ENCODE measurements at regions not wholly inside any gene's neighbourhood (a gene's known extent, or its start where the extent isn't known, plus 50 kb on each side); places are given as distances from the start of the nearest gene placed in this dataset.
"Not testable (repeated sequence)": the region's sequence is repeated elsewhere in the genome, so short reads cannot be mapped to it uniquely, and the experiment has no call there.

DNA sequence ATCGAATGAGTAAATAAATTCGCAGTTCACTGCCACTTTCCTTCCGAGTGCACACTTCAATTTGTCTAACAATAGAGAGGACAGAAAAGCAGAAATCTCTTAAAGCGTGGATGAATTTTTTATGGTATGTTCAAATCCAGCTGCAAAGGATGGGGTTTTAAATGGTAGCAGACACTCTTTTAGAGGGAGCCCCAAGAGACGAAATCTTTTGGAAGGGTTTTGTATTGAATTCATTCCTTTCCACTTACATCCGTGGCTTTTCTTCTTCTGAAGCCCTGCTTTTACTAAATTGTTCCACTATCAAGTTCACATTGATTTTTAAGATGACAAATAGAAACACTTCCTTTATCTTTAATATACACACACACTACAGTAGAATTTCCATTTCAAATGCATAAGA, 680.7 kb downstream of the NR4A2 start:
- no peak for DNase-seq

DNA sequence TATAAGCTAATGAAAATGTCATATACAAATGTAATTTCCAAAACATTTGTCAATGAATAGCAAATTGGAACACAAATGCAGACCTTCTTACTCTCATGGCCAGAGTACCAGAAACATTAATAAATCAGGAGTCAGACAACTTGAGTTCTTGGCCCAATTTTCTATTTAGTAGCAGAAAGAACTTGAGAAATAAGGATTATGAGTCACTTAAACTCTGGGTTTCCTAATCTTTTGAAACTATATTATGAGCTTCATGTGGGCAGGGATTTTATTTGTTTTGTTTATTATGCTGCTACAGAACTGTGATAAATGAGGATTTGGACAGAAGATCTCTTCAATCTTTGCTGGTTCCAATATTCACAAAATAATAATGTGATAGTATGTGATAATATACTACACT, 686.7 kb downstream of the NR4A2 start:
- DNase-seq: no peak

DNA sequence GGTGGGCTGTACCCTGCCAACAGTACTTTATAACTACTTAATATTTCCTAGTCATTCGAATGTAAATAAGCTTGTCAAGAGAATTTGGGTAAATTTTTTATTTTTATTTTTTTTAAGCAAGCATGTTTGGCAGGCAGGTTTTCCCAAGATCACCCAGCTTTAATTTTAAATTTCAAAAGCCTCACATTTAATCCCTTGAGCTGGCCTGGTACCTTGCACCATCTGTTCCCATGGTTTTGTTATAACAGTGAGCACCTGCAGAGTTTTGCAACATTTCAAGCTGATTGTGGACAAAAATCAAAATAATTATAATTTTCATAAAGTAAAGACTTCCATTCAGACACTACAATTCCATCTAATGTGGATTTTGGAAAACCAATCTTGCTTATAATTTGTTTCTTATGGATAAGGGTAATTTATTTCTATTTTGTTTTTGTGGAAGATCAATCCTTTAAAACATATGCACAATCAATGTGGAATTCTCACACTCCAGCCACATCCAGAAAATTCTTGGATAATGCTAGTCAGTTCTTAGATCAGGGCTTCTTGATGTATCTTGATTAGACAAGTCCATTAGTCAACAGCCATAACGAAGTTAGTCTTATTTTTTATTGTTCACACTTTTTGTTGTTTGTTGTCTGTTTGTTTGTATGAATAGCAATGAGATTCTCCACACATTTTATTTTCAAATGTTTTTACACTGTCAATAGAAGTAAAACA, 689.3 kb downstream of the NR4A2 start:
- no peak for DNase-seq

DNA sequence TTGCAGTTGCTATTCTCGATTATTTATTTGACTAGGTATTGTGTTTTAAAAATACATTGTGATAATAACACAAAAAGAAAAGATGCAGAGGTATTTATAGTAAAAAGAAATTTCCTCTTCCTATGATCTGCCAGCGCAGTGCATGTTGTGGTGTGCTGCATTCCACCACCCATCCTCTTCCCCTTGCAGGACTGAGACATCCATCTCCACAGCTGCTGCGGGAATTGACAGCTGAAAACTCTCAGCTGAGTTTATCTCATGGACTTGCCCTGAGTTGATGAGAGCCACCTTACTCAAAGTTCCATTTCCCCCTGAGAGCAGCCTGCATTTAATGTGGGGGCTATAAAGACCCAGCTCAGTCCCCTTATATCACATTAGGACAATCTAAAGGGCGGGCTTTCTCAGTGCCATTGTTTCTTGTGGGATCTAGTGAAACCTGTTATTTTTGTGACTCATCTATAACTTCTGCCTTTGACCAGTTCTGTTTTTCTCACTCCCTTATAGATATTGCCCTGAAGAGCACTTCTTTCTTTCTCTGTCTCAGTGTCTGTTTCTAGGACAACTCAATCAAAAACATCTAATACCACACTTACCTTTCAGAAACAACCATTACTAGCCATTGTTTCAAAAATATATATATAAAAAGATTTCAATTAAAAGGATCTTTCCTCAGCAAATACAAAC, 698.5 kb downstream of the NR4A2 start:
- no peak for DNase-seq

DNA sequence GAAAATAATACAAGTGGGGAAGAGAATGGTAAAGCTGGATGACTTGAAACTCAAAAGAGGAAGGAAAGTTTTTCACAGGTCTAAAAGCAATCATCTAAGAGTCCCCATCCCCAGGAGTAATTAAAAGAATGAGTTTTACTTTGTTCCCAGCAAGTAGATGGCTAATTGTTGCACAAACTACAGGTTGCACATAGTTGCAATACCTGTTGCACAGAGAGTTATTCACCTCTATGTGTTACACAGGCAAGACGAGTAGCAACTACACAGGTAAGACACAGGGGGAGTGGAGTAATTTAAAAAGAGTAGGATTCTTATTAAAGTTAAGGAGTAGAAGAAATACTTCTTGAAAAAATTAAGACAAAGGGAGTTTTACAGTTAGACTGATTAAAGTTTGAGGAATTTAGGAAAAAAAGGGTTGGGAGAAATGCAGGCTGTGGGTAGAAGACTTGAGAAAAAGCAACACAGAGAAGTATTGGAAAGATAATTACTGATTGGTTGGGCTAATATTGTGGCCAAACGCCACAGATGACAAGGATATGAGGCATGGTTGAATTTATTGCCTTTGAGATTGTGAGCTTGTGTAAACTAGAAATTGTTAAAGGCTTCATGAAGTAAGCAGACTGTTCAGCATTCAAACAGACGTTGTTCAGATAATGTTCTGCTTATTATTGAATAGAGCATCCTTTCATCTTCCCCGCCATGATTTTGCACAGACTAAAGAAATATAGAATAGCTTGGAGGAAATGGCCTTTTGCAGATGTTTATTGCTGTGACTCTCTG, 699.3 kb downstream of the NR4A2 start:
- no peak for DNase-seq

DNA sequence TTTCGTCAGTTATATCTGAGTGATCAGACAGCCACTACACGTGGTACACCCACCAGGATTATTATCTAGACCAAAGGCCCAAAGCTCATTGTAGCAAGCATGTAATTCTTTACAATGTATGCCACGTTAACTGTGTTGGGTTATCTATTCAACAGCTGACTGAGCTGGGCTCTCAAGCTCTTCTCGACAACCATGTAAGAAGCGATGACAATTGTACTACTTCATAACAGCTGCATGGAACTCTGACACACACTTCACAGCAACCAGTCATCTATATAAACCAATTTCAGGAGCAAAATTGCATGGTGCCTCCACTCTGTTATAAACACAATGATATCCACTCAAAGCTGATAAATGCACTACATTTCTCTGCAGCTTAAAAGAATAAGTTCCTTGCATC, 701.8 kb downstream of the NR4A2 start:
- DNase-seq: no peak

DNA sequence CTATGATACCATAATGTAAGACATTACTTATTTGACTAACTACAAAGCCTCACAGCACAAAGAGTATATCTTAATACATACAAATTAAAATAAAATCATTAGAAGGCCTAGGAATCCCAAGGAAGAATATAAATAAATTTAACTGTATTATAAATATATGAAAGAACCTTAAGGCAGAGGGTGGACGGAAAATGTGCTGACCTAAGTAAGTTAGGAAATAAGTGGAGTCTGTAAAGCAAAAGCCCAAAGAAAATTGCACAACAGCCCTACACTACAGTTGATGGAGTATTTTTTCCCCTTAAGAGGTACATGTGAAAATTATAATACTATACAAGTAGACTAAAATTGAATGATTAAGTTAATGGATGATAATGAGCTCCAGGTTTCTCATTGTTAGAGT, 710.1 kb downstream of the NR4A2 start:
- DNase-seq: no peak

DNA sequence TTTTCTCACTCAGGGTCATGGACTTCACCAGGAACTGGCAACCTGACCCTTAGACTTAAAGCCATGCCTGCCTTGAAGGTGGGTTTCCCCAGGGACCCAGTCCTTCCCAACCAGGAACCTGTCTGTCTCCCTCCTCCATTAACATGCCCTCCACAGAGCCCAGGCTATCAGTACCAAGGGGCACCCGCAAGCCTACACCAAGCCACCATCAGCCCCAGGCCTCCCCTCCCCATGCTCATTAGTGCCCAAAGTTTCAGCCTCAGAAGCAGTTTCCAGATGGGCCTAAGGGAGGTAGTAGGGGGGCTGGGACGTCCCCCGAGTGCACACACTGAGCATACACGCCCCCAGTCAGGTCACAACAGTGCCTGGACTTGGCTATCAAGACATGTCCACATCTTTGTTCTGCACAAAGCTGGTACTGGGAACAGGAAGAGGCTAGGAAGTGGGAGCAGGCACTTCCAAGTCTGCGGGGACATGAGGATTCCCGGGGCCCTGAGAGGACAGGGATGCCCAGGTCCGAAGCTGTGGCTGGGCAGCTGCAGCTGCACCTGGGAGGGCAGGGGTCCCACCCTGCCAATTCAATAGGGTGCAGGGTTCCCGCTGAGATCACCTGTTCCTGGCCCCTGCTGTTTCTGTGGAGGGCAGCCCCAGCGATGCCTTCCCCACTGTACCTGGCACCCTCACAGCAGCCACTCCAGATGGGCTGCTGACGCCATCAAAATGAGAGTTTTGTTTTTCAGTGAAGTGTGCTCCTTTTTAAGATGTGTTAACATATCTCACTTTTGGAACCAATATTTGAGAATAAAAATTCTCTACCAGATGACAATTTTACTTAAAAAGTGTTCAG, 731.4 kb downstream of the NR4A2 start:
- no peak for DNase-seq

DNA sequence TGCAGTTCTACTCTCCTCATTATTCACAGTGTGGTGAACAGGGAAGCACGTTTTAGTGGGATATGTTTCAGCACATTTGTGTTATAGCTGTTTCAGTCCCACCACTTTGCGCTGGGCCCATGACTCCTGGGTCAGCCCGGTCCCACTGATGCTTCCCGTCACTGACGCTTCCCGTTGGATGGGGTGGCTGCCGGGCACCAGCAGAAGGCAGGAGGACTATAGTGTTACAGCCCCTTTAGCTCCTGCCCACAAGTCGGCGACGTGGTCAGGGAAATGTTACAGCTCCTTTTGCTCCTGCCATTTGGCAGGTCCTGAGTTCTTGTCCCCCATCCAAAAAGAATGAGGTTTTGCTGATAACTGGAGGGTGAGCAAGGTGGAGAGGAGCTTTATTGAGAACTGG, 732.2 kb downstream of the NR4A2 start:
- DNase-seq: no peak

DNA sequence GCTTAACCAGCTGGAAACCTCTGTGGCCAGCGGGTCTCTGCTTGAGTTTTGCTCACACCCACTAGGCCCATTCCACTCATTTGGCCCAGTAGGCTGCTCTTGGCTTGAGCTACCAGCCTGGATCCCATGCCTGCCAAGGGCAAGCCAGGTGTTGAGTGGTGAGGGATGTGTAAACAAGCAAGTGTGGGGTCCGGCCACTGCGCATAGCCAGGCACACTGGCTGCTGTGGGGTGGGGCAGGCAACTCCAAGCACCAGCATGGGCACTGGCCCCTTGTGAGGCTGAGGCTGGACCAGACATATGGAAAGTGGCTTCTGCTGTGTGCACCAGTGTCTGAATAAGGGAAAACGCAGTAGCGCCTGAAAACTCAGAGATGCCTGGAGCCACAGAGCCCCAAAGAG, 732.7 kb downstream of the NR4A2 start:
- DNase-seq: no peak

DNA sequence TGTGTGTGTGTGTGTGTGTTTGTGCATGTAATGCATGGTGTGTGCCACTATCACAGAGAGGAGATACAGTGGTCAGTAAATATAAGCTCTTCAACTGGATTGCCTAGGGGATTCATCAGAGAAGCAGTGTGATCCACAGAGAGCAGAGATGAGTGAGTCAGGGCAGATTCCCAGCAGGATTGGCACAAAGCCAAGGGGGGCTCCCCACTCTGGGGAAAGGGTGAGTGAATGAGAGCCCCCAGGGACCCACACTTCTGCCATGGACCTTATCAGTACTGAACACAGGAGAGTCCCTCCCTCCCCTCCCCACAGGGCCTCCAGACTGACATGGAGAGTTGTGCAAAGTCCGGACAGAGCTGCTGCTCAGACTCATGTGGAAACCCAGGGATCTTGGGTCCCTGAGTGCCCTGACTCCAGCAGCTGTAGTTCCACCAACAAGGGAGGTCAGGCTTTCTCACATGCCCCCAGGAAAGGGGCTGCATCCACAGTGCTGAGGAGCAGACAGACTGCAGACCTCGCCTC, 748.8 kb downstream of the NR4A2 start:
- DNase-seq: no peak

DNA sequence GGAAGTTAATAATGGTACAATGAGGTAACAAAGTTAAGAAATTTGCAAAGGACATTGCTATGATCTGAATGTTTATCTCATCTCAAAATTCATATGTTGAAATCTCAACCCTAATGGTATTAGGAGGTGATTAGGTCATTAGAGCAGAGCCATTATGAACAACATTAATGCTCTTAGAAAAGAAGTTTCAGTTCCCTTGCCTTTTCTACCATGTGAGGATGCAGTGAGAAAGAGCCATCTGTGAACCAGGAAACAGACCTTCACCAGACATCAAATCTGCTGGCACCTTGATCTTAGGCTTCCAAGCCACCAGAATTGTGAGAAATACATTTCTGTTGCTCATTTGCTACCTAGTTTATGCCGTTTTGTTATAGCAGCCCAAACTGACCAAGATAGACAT, 757.6 kb downstream of the NR4A2 start:
- no peak for DNase-seq

DNA sequence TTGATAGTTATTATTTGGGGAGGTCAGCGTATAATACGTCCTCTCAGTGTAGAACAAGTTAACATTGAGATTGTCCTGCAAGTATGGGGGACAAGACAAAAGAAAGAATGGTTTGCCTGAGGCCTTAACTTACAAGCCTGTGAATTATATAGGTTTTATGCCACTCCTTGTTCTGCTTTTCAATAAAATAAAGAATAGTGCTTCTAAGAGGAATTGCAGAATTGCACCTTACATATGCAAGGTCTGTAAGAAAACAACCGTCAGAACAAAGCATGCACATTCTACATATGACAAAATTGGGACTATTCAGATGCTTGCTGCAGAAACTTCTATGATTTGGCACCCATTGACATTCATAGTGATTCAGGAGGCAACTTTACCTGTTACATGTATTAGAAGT, 785.0 kb downstream of the NR4A2 start:
- DNase-seq: no peak

DNA sequence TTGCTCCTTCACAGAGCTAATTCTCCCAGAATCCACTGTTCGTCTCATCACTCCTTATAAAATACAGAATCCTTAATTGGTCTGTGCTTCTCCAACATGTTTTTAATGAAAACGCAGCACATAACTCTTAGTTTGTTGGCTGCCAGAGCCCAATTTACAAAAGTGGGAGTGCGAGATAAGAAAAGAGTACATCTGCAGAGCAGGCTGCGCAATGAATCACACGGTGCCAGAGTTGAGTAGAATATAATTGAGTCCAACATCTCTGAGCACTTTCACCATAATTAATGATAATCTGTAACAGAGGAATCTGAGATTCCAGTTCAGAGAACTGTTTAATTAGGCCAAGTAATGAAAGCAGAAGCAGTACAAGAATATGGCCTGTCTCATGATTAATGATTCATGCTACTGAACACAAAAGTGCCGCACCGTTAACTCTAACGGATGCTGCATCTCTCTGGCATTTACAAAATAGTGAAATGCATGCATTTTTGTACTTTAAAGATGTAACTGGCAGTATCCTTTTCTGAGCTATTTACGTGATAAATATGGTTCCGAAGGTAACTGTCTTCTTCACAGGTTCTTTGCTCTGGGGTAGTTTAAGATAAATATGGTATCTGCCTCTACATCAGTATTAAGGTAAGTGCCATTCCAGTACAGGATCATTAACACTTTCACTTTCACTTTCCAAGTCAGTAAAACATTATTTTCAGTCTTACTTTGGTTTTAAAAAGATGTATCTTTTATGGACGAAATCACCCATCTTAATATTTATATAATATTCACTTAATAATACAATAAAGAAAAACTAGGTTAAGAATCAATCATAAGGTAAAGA, 785.6 kb downstream of the NR4A2 start:
- no peak for DNase-seq

DNA sequence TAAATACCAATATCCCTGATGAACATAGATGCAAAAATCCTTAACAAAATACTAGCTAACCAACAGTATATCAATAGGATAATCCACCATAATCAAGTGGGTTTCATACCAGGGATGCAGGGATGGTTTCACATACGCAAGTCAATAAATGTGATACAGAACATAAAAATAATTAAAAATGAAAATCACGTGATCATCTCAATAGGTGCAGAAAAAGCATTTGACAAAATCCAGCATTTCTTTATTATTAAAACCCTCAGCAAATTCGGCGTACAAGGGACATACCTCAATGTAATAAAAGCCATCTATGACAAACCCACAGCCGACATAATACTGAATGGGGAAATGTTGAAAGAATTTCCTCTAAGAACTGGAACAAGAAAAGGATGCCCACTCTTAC, 793.5 kb downstream of the NR4A2 start:
- DNase-seq: not testable (repeated sequence)

DNA sequence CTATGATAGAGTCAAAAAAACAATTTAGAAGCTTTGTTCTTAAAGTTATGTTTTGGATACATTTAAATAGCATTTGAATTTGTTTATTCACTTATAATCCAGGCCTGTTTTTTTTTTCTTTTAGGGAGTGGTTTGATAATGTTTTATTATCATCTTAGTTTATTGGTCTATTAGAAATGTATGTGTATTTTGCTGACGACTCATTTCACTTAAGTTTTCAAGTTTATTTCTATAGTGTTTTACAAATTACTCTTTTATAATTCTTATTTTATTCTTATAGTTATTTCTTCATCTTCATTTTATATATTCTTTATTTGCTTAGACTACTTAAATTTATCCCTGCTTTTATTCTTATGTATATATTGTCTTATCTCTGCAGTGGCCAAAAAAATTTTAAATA, 804.5 kb downstream of the NR4A2 start:
- DNase-seq: no peak

DNA sequence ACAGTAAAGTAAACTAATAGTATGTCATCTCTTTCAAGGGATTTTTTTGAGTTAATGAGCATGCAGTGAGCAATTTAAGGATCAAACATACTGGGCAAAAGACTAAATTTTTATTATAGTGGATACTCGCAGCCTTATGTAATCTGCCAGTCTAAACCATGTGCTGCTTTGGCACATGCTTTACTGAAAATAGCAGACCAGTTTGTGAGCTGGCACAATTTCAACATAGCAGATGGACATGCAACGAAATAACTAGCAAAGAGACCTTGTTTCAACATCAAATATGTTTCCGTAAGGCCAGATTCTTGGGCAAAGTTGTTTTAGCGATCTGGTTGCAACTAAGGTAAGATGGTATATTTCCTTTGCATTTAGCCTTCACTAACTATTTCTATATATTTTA, 807.3 kb downstream of the NR4A2 start:
- DNase-seq: no peak

DNA sequence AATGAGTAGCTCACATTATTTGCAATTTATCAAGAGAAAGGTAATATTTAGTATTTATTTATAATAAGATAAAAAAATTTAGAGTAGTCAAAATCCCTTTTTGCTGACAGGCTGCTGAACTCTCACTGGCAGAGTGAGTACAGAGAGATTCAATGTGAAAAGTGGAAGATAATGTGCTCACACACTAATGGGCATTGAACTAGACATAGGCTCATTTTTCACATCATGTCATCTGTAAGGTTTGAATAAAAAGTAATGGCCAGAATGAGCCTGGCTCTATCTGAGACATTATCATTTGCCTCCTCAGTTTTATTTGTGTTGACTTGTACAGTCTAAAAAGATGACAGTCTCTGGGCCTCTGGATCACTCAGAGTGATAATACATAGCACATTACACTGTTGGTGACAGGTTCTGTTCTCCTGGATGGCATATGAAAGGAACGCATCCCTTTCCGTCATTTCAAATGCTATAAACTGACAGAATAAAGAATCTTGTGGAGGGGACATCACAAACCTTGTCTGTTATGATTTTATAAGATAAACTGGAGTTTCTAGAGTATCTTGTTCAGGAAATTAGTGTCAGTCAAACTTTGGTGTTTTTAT, 812.9 kb downstream of the NR4A2 start:
- DNase-seq: no peak

DNA sequence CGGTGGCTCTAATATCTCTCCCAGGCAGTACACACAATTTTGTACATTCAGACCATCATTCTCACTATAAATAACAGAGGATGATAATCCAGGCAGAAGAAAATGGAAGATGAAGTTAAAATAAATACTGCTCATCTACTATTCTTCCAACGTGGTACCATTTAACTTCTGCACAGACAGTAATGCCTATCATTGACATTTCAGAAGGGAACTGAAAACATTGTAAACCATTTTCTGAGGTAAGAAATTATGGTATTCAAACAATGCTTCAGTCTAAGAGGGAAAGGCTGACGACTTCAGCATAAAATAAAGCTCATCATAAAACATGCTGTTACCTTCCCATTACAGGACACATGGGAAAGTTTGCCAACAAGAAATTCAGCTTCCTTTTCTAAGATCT, 814.4 kb downstream of the NR4A2 start:
- no peak for DNase-seq

DNA sequence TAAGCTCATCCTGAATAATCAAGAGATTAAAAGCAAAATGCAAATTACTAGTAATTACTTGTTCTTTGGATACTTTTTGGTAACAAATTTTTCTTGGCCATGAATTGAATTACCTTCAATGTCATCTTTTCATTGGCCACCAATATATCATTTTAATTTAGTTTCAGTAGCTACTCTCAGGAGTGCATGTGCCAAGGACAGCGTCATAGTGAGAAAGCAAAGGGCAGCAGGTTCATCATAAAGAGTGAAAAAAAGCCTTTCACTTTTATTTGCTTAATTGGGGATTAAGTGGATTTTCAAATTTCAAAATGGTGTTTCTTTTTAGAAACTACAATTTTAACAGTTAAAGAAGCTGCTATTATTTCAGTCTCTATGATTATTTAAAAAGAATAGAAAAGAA, 815.2 kb downstream of the NR4A2 start:
- DNase-seq: no peak

DNA sequence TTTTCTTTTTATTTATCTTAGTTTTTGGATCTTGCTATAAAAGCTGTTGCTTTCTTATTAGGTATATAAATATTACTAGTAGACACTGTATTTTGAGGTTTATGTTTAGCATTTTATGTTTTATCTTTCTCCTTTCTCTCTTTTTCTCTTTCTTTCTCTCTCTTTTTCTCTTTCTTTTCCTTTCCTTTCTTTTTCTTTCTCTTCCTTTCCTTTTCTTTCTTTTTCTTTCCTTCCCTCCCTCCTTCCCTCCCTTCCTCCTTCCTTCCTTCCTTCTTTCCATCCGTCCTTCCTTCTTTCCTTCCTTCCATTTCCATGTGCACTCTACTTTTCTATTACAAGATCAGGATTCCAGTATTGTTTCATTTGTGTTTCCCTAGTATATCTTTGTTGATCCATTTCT, 814.8 kb downstream of the KCNJ3 start:
- DNase-seq: no peak

DNA sequence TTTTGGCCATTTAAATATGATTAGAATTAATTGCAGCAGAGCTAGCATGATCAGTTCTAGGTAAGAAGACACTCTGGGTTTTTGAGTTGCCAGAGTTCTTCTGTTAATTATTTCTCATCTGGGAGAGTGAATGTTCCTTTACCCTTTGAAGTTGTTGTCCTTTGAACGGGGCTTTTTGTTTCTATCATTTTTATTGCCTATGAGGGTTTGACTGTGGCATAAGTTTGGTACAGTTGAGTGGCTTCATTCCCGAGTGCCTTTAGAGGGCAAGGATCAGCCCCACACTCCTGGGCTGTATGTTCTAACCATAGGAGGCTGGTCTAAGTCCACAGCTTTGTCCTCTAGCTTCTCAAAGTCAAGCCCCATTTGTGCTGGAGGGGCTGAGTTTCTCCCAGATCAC, 804.3 kb downstream of the KCNJ3 start:
- no peak for DNase-seq

Measured in midbrain (tissue), 1 donor.